MM.1S (cell line): ENCODE measurements at regions not wholly inside any gene's neighbourhood (a gene's known extent, or its start where the extent isn't known, plus 50 kb on each side); places are given as distances from the start of the nearest gene placed in this dataset.

Experiments used
- EZH2 ChIP-seq: fragments of 300-600 bp; sonication (generic); optimal IDR thresholded peaks from 2 replicates; pipeline ENCODE3; 2017; ENCODE audit warnings: low read depth, mild to moderate bottlenecking, antibody characterized with exemption, low read length, mixed read lengths
- EZH2phosphoT487 ChIP-seq: fragments of 300-600 bp; sonication (generic); IDR thresholded peaks from 2 replicates; pipeline ENCODE4 v1.6.1; 2018; ENCODE audit warnings: antibody characterized with exemption, low read length
- TF ChIP-seq, protein P1 (sequence below): fragments of 300-600 bp; sonication (generic); IDR thresholded peaks from 2 replicates; pipeline ENCODE4 v1.5.1; 2016; ENCODE audit warnings: antibody characterized with exemption, low read length, mixed read lengths

GRCh38 chr1:108054396-108054795, 89.4 kb upstream of the VAV3 start:
- TF ChIP-seq, protein P1, sequence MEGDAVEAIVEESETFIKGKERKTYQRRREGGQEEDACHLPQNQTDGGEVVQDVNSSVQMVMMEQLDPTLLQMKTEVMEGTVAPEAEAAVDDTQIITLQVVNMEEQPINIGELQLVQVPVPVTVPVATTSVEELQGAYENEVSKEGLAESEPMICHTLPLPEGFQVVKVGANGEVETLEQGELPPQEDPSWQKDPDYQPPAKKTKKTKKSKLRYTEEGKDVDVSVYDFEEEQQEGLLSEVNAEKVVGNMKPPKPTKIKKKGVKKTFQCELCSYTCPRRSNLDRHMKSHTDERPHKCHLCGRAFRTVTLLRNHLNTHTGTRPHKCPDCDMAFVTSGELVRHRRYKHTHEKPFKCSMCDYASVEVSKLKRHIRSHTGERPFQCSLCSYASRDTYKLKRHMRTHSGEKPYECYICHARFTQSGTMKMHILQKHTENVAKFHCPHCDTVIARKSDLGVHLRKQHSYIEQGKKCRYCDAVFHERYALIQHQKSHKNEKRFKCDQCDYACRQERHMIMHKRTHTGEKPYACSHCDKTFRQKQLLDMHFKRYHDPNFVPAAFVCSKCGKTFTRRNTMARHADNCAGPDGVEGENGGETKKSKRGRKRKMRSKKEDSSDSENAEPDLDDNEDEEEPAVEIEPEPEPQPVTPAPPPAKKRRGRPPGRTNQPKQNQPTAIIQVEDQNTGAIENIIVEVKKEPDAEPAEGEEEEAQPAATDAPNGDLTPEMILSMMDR: no peak
- no peak for TF ChIP-seq EZH2
- no peak for TF ChIP-seq EZH2phosphoT487
